Suprapubic skin (tissue), 4 donors: ENCODE measurements at regions not wholly inside any gene's neighbourhood (a gene's known extent, or its start where the extent isn't known, plus 50 kb on each side); places are given as distances from the start of the nearest gene placed in this dataset.

Experiments used
- DNase-seq, 2 donors: peaks; one replicate each; pipeline ENCODE4 v3.0.0-alpha.2; 2019; ENCODE audit warnings: low spot score in 2 of 2
- H3K27ac ChIP-seq: fragments of 200-600 bp; sonication (generic); one replicate; pipeline ENCODE4 v1.5.1; 2019
- H3K27me3 ChIP-seq: fragments of 200-600 bp; sonication (generic); one replicate; pipeline ENCODE4 v1.5.1; 2019
- H3K36me3 ChIP-seq: fragments of 200-600 bp; sonication (generic); one replicate; pipeline ENCODE4 v1.5.1; 2019
- H3K4me1 ChIP-seq: fragments of 200-600 bp; sonication (generic); one replicate; pipeline ENCODE4 v1.5.1; 2019
- H3K4me3 ChIP-seq: fragments of 200-600 bp; sonication (generic); one replicate; pipeline ENCODE4 v1.5.1; 2019; ENCODE audit warnings: mild to moderate bottlenecking
- H3K9me3 ChIP-seq: fragments of 200-600 bp; sonication (generic); one replicate; pipeline ENCODE4 v1.5.1; 2019
- CTCF ChIP-seq, 2 donors: fragments of 200-600 bp in 1 of 2; fragments of 450-650 bp in 1 of 2; sonication (generic) in 1 of 2; IDR thresholded peaks; one replicate each; pipeline ENCODE4 v1.5.1; 2016 to 2019; ENCODE audit warnings: antibody characterized with exemption in 2 of 2, mild to moderate bottlenecking in 1 of 2, moderate library complexity in 1 of 2
- EP300 ChIP-seq: sonication (generic); formaldehyde crosslinking; IDR thresholded peaks from one replicate; pipeline ENCODE4 v1.6.1; 2017; ENCODE audit warnings: antibody characterized with exemption
- POLR2A ChIP-seq, 2 donors: fragments of 450-650 bp; IDR thresholded peaks; one replicate each; pipeline ENCODE4 v1.6.1; 2017; ENCODE audit warnings: antibody characterized with exemption in 2 of 2, mild to moderate bottlenecking in 2 of 2, moderate library complexity in 2 of 2
- POLR2AphosphoS5 ChIP-seq, 3 donors: sonication (generic); formaldehyde crosslinking; IDR thresholded peaks; one replicate each; pipeline ENCODE4 v1.6.1; 2017; ENCODE audit warnings: antibody characterized with exemption in 3 of 3
- WGBS: methylation state at CpG from one replicate; pipeline ENCODE4 v1.1.5; 2018; 5-methylcytosine and 5-hydroxymethylcytosine counted together

DNA sequence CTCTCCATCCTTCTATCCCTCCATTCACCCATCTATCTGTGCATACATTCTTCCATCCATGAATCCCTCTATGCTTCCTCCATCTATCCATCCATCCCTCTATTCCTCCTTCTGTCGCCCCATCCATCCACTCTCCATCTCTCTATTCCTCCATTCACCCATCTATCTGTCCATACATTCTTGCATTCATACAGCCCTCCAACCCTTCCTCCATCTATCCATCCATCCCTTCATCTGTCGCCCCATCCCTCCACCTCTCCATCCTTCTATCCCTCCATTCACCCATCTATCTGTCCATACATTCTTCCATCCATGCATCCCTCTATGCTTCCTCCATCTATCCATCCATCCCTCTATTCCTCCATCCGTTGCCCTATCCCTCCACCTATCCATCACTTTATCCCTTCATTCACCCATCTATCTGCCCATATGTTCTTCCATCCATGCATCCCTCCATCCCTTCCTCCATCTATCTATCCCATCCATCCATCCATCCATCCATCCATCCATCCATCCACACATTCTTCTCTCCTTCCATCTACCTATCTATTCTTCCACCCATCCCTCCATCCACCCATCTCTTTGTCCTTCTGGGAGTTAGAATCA, 272.5 kb upstream of the TNRC6C start:
- Histone ChIP-seq H3K27me3 (peaks cover 40% of the 10 kb centered on the region), H3K9me3 (no peaks in the 10 kb centered on the region), H3K4me1 (peaks cover 14% of the 10 kb centered on the region), H3K27ac (no peak overlapping the region), H3K36me3 (no peaks in the 10 kb centered on the region), H3K4me3 (no peak overlapping the region)
- 95% methylated on average over 3 of the region's 3 CpGs for WGBS
- DNase-seq: no peak
- TF ChIP-seq EP300: no peak
- no peak for TF ChIP-seq POLR2A (IDR thresholded peaks at IDR 0.05)
- TF ChIP-seq POLR2AphosphoS5 (IDR thresholded peaks at IDR 0.05): no peak
- no peak for TF ChIP-seq CTCF (IDR thresholded peaks at IDR 0.05)

DNA sequence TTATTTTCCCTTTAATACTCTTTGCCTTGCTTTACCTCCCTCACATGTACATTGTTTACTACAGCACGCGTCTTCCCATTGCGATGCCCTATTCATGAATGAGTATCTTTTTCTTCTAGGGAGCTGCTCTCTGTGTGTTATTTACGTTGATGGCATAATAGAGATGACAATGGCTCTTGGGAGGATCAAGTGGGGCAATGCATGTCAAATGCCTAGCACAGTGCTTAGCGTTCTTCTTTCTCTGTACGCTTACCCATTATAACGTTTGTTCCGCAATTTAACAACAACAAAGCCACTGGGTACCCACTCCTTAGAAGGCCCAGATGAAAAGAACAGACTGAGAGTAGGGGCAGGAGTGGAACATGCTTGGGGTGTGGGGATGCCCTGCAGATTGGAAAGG, 271.6 kb upstream of the TNRC6C start:
- Histone ChIP-seq H3K9me3 (no peaks in the 10 kb centered on the region), H3K4me1 (peaks cover 14% of the 10 kb centered on the region), H3K4me3 (no peak overlapping the region), H3K27me3 (peaks cover 48% of the 10 kb centered on the region), H3K36me3 (no peaks in the 10 kb centered on the region), H3K27ac (no peak overlapping the region)
- WGBS: 93% methylated on average over 8 of the region's 8 CpGs
- DNase-seq: no peak
- no peak for TF ChIP-seq CTCF (IDR thresholded peaks at IDR 0.05)
- TF ChIP-seq POLR2AphosphoS5 (IDR thresholded peaks at IDR 0.05): no peak
- TF ChIP-seq EP300: no peak
- TF ChIP-seq POLR2A (IDR thresholded peaks at IDR 0.05): no peak

- Histone ChIP-seq H3K27me3 (peaks cover 48% of the 10 kb centered on the region), H3K36me3 (no peaks in the 10 kb centered on the region), H3K27ac (no peak overlapping the region), H3K4me1 (peaks cover 12% of the 10 kb centered on the region), H3K4me3 (no peak overlapping the region), H3K9me3 (no peaks in the 10 kb centered on the region)
- no peak for TF ChIP-seq POLR2A (IDR thresholded peaks at IDR 0.05)
- no peak for TF ChIP-seq POLR2AphosphoS5 (IDR thresholded peaks at IDR 0.05)
- no peak for TF ChIP-seq CTCF (IDR thresholded peaks at IDR 0.05)
- no peak for TF ChIP-seq EP300
- WGBS: 94% methylated on average over 6 of the region's 6 CpGs
- peak in 1 of 2 donors; percentile 28 for DNase-seq
Measured at GRCh38 chr17:77687417-77687816, 271.1 kb upstream of the TNRC6C start.

GRCh38 chr17:77687921-77688320, 270.6 kb upstream of the TNRC6C start:
- no peak overlapping the region for H3K27ac ChIP-seq
- H3K9me3 ChIP-seq: no peaks in the 10 kb centered on the region
- no peaks in the 10 kb centered on the region for H3K36me3 ChIP-seq
- no peak for TF ChIP-seq POLR2AphosphoS5 (IDR thresholded peaks at IDR 0.05)
- TF ChIP-seq CTCF (IDR thresholded peaks at IDR 0.05): no peak
- no peak for TF ChIP-seq EP300
- no peak for TF ChIP-seq POLR2A (IDR thresholded peaks at IDR 0.05)
- H3K4me1 ChIP-seq: peaks cover 12% of the 10 kb centered on the region
- 94% methylated on average over 16 of the region's 16 CpGs for WGBS
- H3K27me3 ChIP-seq: peaks cover 50% of the 10 kb centered on the region
- DNase-seq: peak in 1 of 2 donors; percentile 55
- no peak overlapping the region for H3K4me3 ChIP-seq

DNA sequence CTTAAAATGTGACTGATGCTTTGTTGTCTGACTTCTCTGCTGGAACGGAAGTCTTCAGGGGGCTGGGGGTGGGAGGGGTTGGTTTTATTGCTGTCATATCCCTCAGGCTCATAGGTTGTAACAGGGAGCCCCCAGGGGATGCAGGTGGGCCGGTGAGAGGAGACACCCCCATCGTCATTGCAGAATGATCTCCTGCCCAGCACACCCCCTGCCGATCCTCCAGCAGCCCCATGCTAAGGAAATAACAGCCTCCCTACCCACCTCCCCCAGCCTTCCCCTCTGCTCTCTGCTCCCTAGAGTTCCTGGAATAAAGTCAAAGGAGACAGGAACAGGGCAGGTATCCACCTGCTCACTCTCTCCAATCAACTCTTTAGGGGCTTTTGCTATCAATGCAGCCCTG, 270.1 kb upstream of the TNRC6C start:
- Histone ChIP-seq H3K27me3 (peaks cover 54% of the 10 kb centered on the region), H3K4me3 (no peak overlapping the region), H3K36me3 (no peaks in the 10 kb centered on the region), H3K27ac (no peak overlapping the region), H3K4me1 (peaks cover 12% of the 10 kb centered on the region), H3K9me3 (no peaks in the 10 kb centered on the region)
- 24% methylated on average over 4 of the region's 4 CpGs for WGBS
- no peak for TF ChIP-seq EP300
- TF ChIP-seq POLR2A (IDR thresholded peaks at IDR 0.05): no peak
- DNase-seq: peak in 1 of 2 donors; percentile 47
